Testis (tissue), 2 donors: ENCODE measurements at regions not wholly inside any gene's neighbourhood (a gene's known extent, or its start where the extent isn't known, plus 50 kb on each side); places are given as distances from the start of the nearest gene placed in this dataset.

Experiments
- DNase-seq: peaks from one replicate; pipeline ENCODE4 v3.0.0-alpha.2; 2019
- H3K27ac ChIP-seq, 2 donors: fragments of 200-600 bp; sonication (generic); one replicate each; pipeline ENCODE4 v1.5.1; 2019
- H3K27me3 ChIP-seq: fragments of 200-600 bp; sonication (generic); one replicate; pipeline ENCODE4 v1.5.1; 2019
- H3K36me3 ChIP-seq: fragments of 200-600 bp; sonication (generic); one replicate; pipeline ENCODE4 v1.5.1; 2017; ENCODE audit warnings: low read depth; ENCODE audit errors: missing control alignments
- H3K4me1 ChIP-seq: fragments of 200-600 bp; sonication (generic); one replicate; pipeline ENCODE4 v1.5.1; 2019
- H3K4me3 ChIP-seq, 2 donors: fragments of 200-600 bp; sonication (generic); one replicate each; pipeline ENCODE4 v1.5.1; 2017 to 2019
- H3K9me3 ChIP-seq: fragments of 200-600 bp; sonication (generic); one replicate; pipeline ENCODE4 v1.5.1; 2017
- POLR2A ChIP-seq: fragments of 450-650 bp; IDR thresholded peaks from one replicate; pipeline ENCODE4 v1.6.1; 2017; ENCODE audit warnings: antibody characterized with exemption, mild to moderate bottlenecking, moderate library complexity
- WGBS, 2 donors: methylation state at CpG; one replicate each; pipeline ENCODE4 v1.1.5; 2018; 5-methylcytosine and 5-hydroxymethylcytosine counted together
- intact Hi-C: fragments of 100-400 bp; cut with DNase I; formaldehyde crosslinking; loops from one replicate; pipeline ENCODE4 v1.15.1; 2023; ENCODE audit warnings: low total_unique reads
- TF ChIP-seq, protein P1 (sequence below), 3 experiments: fragments of 450-650 bp in 2 of 3; fragments of 200-600 bp in 1 of 3; sonication (generic) in 1 of 3; IDR thresholded peaks; one replicate each; pipeline ENCODE4 v1.5.1; 2016 to 2019; ENCODE audit warnings: antibody characterized with exemption in 3 of 3, mild to moderate bottlenecking in 2 of 3, moderate library complexity in 1 of 3

DNA sequence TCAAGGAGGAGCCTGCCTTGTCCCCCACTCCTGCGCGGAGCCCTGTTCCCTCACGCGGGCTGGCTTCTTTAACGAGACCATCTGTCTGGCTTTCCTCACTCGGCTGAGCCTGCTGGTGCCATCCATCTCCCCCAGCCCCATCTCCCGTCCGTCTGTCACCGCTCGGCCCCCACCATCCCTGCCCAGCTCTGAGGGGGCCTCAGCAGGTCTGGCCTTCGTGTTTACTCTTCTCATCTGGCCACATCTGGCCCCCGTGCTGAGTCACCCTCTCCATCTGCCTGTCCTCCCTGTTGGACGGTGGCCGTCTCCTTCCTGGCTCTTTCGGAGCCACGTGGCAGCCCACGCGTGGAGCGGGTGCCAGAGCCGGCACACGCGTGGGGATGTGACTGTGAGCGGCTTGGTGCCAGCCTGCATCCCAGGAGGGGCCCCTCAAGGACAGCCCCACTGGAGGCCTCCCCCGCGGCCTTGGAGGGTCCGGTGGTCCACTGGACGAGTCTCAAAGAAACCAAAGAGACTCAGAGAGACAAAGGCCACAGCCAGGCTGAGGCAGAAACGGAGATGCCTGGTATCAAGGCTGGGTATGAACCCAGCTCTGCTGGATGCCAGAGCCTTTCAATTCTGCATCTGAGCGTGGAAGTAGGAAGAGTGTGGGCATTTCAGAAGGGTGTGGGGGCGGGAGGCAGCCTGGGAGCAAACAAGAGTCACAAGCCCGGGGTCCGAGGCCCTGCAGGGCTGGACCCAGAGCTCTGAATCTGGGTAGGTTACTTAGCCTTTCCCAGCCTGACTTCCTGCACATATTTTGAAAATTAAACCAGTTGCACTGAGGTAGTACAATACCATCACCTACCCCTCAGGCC lies 76.7 kb upstream of the UNC5A start:
- Histone ChIP-seq H3K9me3 (no peaks in the 10 kb centered on the region), H3K36me3 (no peaks in the 10 kb centered on the region), H3K27ac (no peak overlapping the region), H3K4me1 (no peaks in the 10 kb centered on the region), H3K4me3 (no peak overlapping the region), H3K27me3 (no peaks in the 10 kb centered on the region)
- TF ChIP-seq, protein P1, sequence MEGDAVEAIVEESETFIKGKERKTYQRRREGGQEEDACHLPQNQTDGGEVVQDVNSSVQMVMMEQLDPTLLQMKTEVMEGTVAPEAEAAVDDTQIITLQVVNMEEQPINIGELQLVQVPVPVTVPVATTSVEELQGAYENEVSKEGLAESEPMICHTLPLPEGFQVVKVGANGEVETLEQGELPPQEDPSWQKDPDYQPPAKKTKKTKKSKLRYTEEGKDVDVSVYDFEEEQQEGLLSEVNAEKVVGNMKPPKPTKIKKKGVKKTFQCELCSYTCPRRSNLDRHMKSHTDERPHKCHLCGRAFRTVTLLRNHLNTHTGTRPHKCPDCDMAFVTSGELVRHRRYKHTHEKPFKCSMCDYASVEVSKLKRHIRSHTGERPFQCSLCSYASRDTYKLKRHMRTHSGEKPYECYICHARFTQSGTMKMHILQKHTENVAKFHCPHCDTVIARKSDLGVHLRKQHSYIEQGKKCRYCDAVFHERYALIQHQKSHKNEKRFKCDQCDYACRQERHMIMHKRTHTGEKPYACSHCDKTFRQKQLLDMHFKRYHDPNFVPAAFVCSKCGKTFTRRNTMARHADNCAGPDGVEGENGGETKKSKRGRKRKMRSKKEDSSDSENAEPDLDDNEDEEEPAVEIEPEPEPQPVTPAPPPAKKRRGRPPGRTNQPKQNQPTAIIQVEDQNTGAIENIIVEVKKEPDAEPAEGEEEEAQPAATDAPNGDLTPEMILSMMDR (IDR thresholded peaks at IDR 0.05), result no peak
- TF ChIP-seq POLR2A, result no peak
- DNase-seq, result no peak
- 36 to 51% methylated on average over 21 to 32 of the region's 32 CpGs for WGBS, 2 donors
- intact Hi-C loops, result no loop called here

DNA sequence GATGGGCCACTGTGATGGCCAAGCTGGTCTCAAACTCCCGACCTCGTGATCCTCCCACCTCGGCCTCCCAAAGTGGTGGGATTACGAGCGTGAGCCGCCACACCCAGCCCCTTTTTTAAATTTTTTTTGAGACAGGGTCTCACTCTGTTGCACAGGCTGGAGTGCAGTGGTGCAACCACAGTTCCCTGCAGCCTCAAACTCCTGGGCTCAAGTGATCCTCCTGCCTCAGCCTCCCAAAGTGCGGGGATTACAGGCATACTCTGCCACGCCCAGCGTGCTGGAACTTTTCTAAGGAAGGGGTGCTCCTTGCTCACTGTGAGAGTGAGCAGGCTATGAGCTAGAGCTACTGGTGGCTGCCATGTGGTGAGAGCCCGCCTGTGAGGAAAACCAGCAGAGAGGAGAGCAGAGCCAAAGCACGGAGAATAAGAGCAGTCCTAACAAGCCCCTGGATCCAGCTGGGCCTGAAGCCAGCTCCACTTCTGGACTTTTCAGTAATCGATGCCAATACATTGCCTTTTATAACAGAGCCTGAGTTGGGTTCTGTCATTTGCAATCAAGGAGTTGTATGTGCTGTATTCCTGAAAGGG lies 75.5 kb upstream of the UNC5A start:
- Histone ChIP-seq H3K36me3 (no peaks in the 10 kb centered on the region), H3K4me3 (no peak overlapping the region), H3K4me1 (no peaks in the 10 kb centered on the region), H3K27ac (no peak overlapping the region), H3K27me3 (no peaks in the 10 kb centered on the region), H3K9me3 (no peaks in the 10 kb centered on the region)
- DNase-seq, result peak; percentile 6
- intact Hi-C loops, result no loop called here
- WGBS, 2 donors, result 89 to 91% methylated on average over 12 of the region's 12 CpGs
- TF ChIP-seq POLR2A, result no peak
- TF ChIP-seq, protein P1 (IDR thresholded peaks at IDR 0.05), result no peak

DNA sequence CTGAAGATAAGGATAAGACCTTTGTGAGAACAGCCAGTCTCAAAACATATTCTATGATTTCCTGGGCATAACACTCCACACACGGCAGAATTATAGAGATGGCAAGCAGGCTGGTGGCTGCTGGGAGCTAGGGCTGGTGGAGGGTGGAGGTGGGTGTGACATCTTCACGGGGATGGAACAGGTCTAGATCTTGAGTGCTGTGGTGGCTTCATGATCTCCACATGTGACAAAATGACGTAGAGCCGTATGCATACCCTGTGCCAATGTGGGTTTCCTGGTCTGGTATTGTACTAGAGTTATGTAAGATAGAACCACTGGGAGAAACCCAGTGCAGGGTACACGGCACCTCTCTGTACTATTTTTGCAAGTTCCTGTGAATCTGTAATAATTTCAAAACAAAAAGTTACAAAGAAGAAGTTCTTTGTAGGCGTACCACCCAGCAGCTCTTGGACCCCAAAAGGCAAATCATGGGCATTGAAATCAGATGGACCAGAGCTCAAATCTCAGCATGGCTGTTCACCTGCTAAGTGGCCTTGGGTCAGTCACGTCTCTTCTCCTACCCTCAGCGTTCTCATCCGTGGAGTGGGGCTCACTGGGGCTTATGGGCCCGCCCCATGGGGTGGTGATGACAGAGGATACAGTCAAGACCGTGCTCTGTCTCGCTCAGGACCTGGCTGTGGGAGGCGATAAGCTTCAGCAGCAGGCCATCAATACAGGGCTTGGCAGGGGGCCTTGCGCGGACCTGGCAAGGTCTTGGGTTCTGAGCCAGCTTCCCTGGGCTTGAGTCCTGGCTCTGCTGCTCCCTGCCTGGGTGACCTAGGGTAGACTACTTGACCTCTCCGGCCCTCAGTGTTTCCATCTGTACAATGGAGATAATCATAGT lies 74.7 kb upstream of the UNC5A start:
- no peaks in the 10 kb centered on the region for H3K36me3 ChIP-seq
- no peaks in the 10 kb centered on the region for H3K9me3 ChIP-seq
- peak; percentile 8 for DNase-seq
- no peaks in the 10 kb centered on the region for H3K27me3 ChIP-seq
- intact Hi-C loops, result no loop called here
- H3K4me3 ChIP-seq, result no peak overlapping the region
- no peak overlapping the region for H3K27ac ChIP-seq
- 70 to 82% methylated on average over 12 to 16 of the region's 16 CpGs for whole genome bisulfite sequencing, 2 donors
- TF ChIP-seq POLR2A, result no peak
- TF ChIP-seq, protein P1 (IDR thresholded peaks at IDR 0.05), result no peak
- no peaks in the 10 kb centered on the region for H3K4me1 ChIP-seq

DNA sequence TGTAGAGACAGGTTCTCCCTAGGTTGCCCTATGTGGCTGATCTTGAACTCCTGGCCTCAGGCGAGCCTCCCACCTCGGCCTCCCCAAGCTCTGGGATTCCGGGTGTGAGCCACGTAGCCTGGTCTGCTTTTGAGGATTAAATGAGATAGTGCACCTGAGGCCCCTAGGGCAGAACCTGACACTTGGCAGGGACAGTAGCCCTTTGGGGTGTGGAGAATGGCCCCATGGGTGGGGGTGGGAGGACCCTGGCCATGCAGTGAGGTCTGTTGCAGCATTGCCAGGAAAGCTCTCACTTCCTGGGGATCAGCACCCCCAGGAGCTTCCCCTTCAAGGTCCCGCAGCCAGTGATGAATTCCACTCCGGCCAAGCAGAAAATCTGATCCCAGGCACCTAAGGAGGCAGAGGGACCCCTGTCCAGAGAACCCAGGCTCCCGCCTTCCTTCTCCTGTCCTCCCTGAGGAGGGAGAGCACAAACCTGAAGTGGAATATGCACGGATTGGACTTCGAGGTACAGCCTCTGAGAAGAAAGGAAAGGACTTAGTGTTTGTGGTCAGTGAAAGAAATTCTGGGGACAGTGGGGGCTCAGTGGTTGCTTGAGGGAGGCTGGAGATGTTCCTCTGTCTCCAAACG lies 73.9 kb upstream of the UNC5A start:
- H3K4me1 ChIP-seq, result no peaks in the 10 kb centered on the region
- intact Hi-C loops, result no loop called here
- TF ChIP-seq, protein P1 (IDR thresholded peaks at IDR 0.05), result no peak
- no peak for TF ChIP-seq POLR2A
- WGBS, 2 donors, result 69 to 71% methylated on average over 10 of the region's 10 CpGs
- no peaks in the 10 kb centered on the region for H3K27me3 ChIP-seq
- H3K36me3 ChIP-seq, result no peaks in the 10 kb centered on the region
- H3K9me3 ChIP-seq, result no peaks in the 10 kb centered on the region
- DNase-seq, result peak; percentile 6
- no peak overlapping the region for H3K4me3 ChIP-seq
- H3K27ac ChIP-seq, result no peak overlapping the region
